ENCODE measurements at regions not wholly inside any gene's neighbourhood (a gene's known extent, or its start where the extent isn't known, plus 50 kb on each side); places are given as distances from the start of the nearest gene placed in this dataset.

DNA sequence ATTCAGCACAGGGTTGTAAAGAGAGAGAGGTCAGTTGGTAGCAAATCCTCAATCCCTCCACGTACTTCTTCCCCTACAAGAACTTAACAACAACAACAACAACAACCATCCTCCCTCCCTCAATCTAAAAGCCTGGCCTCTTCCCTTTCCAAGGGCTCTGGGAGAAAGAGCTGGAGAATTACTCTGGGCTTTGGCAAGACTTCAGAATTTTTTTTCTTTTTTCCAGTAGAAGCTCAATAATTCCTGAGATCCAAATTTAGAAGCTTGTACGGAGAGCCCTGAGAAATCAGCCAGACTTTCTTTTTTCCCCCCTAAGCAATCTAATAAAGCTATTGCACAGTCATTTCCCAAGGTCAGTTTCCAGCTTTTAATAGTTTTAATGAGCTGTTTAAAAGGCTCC lies 95.8 kb upstream of the CACNA2D3 start:
- Mint-ChIP-seq H3K27me3 (peaks cover 5 to 8% of the 10 kb centered on the region in 2 donors), H3K4me1 (no peaks in the 10 kb centered on the region), H3K27ac (no peak overlapping the region), H3K9me3 (peaks cover 0 to 5% (median 0%) of the 10 kb centered on the region in 8 donors), H3K36me3 (no peaks in the 10 kb centered on the region), H3K4me3 (no peak overlapping the region)
- ChIA-PET CTCF (ENCODE audit: partially characterized antibody) (no interaction called here), POLR2A (ENCODE audit: partially characterized antibody) (no interaction called here)
- no peak overlapping the region for H3K27ac ChIP-seq (ENCODE audit: low read depth, low read length)
- DNase-seq, result no peak
- H3K27me3 ChIP-seq (ENCODE audit: insufficient read depth, low read length), result no peaks in the 10 kb centered on the region
- no peaks in the 10 kb centered on the region for H3K36me3 ChIP-seq (ENCODE audit: insufficient read depth, low read length)
- H3K4me3 ChIP-seq (ENCODE audit: low read length in 2 of 2), result no peak overlapping the region
- H3K9me3 ChIP-seq (ENCODE audit: control insufficient read depth in 1 of 2, low read length in 2 of 2), result no peaks in the 10 kb centered on the region
- no peaks in the 10 kb centered on the region for H3K4me1 ChIP-seq (ENCODE audit: insufficient read depth, low read length)
- intact Hi-C loops (cut with micrococcal nuclease), result no loop called here

DNA sequence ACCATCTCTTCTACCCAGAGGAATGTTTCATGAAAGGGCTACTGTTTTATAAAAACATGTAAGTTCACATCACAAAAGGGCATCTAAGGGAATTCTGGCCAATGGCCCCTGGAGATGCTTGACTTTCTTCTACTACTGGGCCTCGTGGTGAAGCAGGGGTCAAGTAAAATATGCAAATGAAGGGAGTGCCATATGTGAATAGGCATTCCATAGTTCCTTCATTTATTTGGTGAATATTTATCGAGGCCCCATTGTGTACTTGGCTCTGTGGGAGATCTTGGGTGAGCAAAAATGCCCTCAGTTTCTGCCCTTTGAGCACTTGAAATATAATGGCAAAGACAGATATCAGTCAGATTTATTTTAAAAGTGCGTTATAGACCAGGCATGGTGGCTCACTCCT lies 101.3 kb upstream of the CACNA2D3 start:
- H3K27me3 Mint-ChIP-seq, result peaks cover 7 to 8% of the 10 kb centered on the region in 2 donors
- CTCF ChIA-PET (ENCODE audit: partially characterized antibody), result no interaction called here
- no peak for DNase-seq
- H3K27ac Mint-ChIP-seq, result no peak overlapping the region
- H3K27ac ChIP-seq (ENCODE audit: low read depth, low read length), result no peak overlapping the region
- no peak overlapping the region for H3K4me3 ChIP-seq (ENCODE audit: low read length in 2 of 2)
- no peaks in the 10 kb centered on the region for H3K9me3 ChIP-seq (ENCODE audit: control insufficient read depth in 1 of 2, low read length in 2 of 2)
- no peak overlapping the region for H3K4me3 Mint-ChIP-seq
- H3K9me3 Mint-ChIP-seq, result peaks cover 0 to 21% (median 8%) of the 10 kb centered on the region in 8 donors
- H3K4me1 Mint-ChIP-seq, result no peaks in the 10 kb centered on the region
- no peaks in the 10 kb centered on the region for H3K27me3 ChIP-seq (ENCODE audit: insufficient read depth, low read length)
- intact Hi-C loops (cut with micrococcal nuclease), result no loop called here
- no peaks in the 10 kb centered on the region for H3K36me3 ChIP-seq (ENCODE audit: insufficient read depth, low read length)
- no peaks in the 10 kb centered on the region for H3K36me3 Mint-ChIP-seq
- H3K4me1 ChIP-seq (ENCODE audit: insufficient read depth, low read length), result no peaks in the 10 kb centered on the region
- POLR2A ChIA-PET (ENCODE audit: partially characterized antibody), result no interaction called here

DNA sequence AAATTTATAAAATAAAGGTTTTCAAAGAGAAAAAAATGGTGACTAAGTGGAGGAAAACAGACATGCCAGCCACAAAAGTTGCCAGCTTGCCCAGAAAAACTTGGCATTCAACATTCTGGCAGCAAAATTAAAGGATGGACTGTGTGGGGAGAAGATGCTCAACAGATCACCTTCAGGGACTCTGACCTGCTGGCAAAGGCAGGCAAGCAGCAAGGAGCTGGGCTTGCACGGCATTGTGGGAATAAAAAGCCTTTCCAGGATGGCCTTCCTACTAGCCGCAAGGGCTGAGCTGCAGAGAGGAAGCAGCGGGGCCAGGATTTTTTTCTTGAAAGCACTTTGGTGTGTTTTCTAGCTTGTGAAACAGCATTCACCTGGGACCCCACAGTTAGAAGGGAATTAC lies 101.9 kb upstream of the CACNA2D3 start:
- no peak overlapping the region for H3K27ac Mint-ChIP-seq
- no peaks in the 10 kb centered on the region for H3K4me1 Mint-ChIP-seq
- CTCF ChIA-PET (ENCODE audit: partially characterized antibody), result no interaction called here
- no peaks in the 10 kb centered on the region for H3K4me1 ChIP-seq (ENCODE audit: insufficient read depth, low read length)
- H3K4me3 ChIP-seq (ENCODE audit: low read length in 2 of 2), result no peak overlapping the region
- no peaks in the 10 kb centered on the region for H3K9me3 ChIP-seq (ENCODE audit: control insufficient read depth in 1 of 2, low read length in 2 of 2)
- peaks cover 0 to 21% (median 10%) of the 10 kb centered on the region in 8 donors for H3K9me3 Mint-ChIP-seq
- peaks cover 8 to 9% of the 10 kb centered on the region in 2 donors for H3K27me3 Mint-ChIP-seq
- no peaks in the 10 kb centered on the region for H3K27me3 ChIP-seq (ENCODE audit: insufficient read depth, low read length)
- H3K27ac ChIP-seq (ENCODE audit: low read depth, low read length), result no peak overlapping the region
- no peak for DNase-seq
- H3K4me3 Mint-ChIP-seq, result no peak overlapping the region
- no peaks in the 10 kb centered on the region for H3K36me3 ChIP-seq (ENCODE audit: insufficient read depth, low read length)
- POLR2A ChIA-PET (ENCODE audit: partially characterized antibody), result no interaction called here
- H3K36me3 Mint-ChIP-seq, result no peaks in the 10 kb centered on the region
- intact Hi-C loops (cut with micrococcal nuclease), result no loop called here

DNA sequence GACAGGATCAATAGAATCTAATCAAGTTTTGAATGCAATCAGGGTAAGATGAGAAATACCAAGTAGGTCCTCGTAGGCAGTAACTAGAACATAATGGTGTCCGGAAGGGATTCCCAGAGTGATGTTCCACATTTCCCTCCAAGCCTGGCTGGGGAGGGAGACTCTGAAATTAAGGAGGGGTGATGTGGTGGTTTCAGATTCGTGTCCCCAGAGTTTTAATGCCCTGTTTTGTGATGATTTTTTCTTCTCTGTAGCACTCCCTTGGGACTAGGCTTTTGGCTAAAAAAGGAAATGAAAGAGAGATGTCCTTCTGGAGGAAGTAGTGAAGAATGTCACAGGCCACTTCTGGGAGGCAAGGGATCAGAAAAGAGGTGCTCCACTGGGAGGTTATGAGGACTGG lies 108.3 kb upstream of the CACNA2D3 start:
- Histone ChIP-seq H3K27me3 (ENCODE audit: insufficient read depth, low read length) (no peaks in the 10 kb centered on the region), H3K4me3 (ENCODE audit: low read length in 2 of 2) (no peak overlapping the region), H3K27ac (ENCODE audit: low read depth, low read length) (no peak overlapping the region), H3K36me3 (ENCODE audit: insufficient read depth, low read length) (no peaks in the 10 kb centered on the region), H3K9me3 (ENCODE audit: control insufficient read depth in 1 of 2, low read length in 2 of 2) (no peaks in the 10 kb centered on the region), H3K4me1 (ENCODE audit: insufficient read depth, low read length) (no peaks in the 10 kb centered on the region)
- DNase-seq, result no peak
- ChIA-PET POLR2A (ENCODE audit: partially characterized antibody) (no interaction called here), CTCF (ENCODE audit: partially characterized antibody) (no interaction called here)
- Mint-ChIP-seq H3K27me3 (peaks cover 0 to 3% of the 10 kb centered on the region in 2 donors), H3K4me3 (no peak overlapping the region), H3K36me3 (no peaks in the 10 kb centered on the region), H3K9me3 (peaks cover 0 to 16% (median 7%) of the 10 kb centered on the region in 8 donors), H3K27ac (peak overlapping the region in 1 of 7 donors; percentile 17), H3K4me1 (no peaks in the 10 kb centered on the region)
- intact Hi-C loops (cut with micrococcal nuclease), result no loop called here

DNA sequence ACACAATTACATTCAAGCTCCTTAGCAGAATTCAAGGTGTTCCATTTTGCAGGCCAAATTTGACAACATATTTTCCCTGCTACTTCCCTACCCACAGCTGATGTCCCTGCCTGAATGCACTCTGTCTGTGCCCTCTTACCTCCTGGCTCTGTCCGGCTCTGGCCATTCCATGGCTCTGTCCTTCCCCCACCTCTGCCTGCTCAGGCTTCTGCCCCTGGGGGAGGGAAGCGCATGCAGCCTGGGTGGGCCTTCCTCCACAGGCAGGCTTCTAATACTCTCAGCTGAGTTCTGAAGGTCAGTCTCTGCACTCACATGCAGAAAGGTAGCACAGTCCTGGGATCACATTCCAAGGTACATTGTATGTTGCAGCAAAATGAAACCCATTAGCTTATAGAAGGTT lies 113.6 kb upstream of the CACNA2D3 start:
- Mint-ChIP-seq H3K36me3 (no peaks in the 10 kb centered on the region), H3K4me3 (no peak overlapping the region), H3K27me3 (peaks cover 2 to 3% of the 10 kb centered on the region in 2 donors), H3K27ac (peak overlapping the region in 1 of 7 donors; percentile 16), H3K9me3 (peaks cover 0 to 7% (median 0%) of the 10 kb centered on the region in 8 donors), H3K4me1 (no peaks in the 10 kb centered on the region)
- POLR2A ChIA-PET (ENCODE audit: partially characterized antibody), result no interaction called here
- no peaks in the 10 kb centered on the region for H3K4me1 ChIP-seq (ENCODE audit: insufficient read depth, low read length)
- H3K27ac ChIP-seq (ENCODE audit: low read depth, low read length), result no peak overlapping the region
- CTCF ChIA-PET (ENCODE audit: partially characterized antibody), result no interaction called here
- no peak overlapping the region for H3K4me3 ChIP-seq (ENCODE audit: low read length in 2 of 2)
- H3K36me3 ChIP-seq (ENCODE audit: insufficient read depth, low read length), result no peaks in the 10 kb centered on the region
- DNase-seq, result no peak
- H3K27me3 ChIP-seq (ENCODE audit: insufficient read depth, low read length), result no peaks in the 10 kb centered on the region
- intact Hi-C loops (cut with micrococcal nuclease), result no loop called here
- H3K9me3 ChIP-seq (ENCODE audit: control insufficient read depth in 1 of 2, low read length in 2 of 2), result no peaks in the 10 kb centered on the region

DNA sequence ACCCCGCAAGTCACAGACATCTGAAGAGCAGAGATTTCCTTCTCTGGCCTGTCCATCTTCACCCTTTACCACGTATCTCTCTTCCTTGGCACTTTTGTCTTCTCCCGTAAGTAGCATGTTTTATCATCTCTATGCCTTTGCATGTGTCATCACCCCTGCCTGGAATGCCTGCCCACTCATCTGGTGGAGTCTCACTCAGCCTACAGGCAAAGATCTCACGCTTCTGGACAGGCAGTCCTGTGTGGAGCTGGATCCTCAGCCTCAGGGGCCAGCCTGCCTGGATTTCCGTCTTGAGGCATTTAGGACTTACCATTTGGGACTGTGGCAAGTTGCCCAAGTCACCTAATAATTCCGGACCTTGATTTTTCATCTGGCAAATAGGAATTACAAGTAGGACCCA lies 114.3 kb upstream of the CACNA2D3 start:
- H3K4me1 ChIP-seq (ENCODE audit: insufficient read depth, low read length), result no peaks in the 10 kb centered on the region
- H3K27me3 ChIP-seq (ENCODE audit: insufficient read depth, low read length), result no peaks in the 10 kb centered on the region
- H3K36me3 ChIP-seq (ENCODE audit: insufficient read depth, low read length), result no peaks in the 10 kb centered on the region
- Mint-ChIP-seq H3K36me3 (no peaks in the 10 kb centered on the region), H3K27me3 (peaks cover 2 to 3% of the 10 kb centered on the region in 2 donors), H3K4me1 (no peaks in the 10 kb centered on the region), H3K9me3 (peaks cover 0 to 6% (median 0%) of the 10 kb centered on the region in 8 donors), H3K4me3 (no peak overlapping the region), H3K27ac (no peak overlapping the region)
- no peak overlapping the region for H3K4me3 ChIP-seq (ENCODE audit: low read length in 2 of 2)
- POLR2A ChIA-PET (ENCODE audit: partially characterized antibody), result no interaction called here
- H3K27ac ChIP-seq (ENCODE audit: low read depth, low read length), result no peak overlapping the region
- CTCF ChIA-PET (ENCODE audit: partially characterized antibody), result no interaction called here
- intact Hi-C loops (cut with micrococcal nuclease), result no loop called here
- H3K9me3 ChIP-seq (ENCODE audit: control insufficient read depth in 1 of 2, low read length in 2 of 2), result no peaks in the 10 kb centered on the region
- DNase-seq, result no peak

DNA sequence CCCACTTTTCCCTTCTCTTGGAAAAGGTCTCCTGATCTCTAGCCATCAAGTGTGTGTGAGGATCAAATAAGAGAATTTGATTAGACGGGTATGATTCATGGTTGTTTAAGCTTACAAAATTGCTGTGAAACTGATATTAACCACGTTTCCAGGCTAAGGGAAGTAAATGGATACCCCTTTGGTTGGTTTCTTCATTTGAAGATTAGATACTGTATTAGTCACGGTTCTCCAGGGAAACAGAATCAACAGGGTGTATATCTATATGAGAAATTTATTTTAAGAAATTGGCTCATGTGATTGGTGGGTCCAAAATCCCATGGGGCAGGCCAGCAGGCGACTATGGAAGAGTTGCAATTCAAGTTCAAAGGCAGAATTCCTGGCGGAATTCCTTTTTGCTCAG lies 112.7 kb upstream of the SELENOK start:
- H3K4me1 Mint-ChIP-seq, result no peaks in the 10 kb centered on the region
- DNase-seq, result no peak
- CTCF ChIA-PET (ENCODE audit: partially characterized antibody), result no interaction called here

DNA sequence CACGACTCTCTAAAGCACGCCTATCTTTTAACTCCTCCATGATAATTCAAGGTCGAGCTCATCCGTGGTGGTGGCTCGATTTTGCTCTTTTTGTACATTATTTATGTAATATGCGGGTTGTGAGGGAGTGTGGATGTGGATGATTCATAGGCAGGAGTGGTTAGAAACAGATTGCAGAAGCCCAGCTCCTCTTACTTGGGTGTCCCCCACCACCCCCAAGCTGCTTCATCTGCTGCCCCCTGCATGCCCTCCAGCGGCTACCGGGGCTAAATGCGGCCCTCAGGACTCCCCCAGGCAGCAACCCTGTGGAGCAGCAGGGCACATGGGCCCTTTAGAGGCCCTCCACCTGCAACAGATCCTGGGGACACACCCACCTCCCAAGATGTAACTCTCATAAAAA lies 111.5 kb upstream of the SELENOK start:
- H3K27me3 ChIP-seq (ENCODE audit: insufficient read depth, low read length), result no peaks in the 10 kb centered on the region
- DNase-seq, result no peak
- no peaks in the 10 kb centered on the region for H3K27me3 Mint-ChIP-seq
- no peaks in the 10 kb centered on the region for H3K36me3 Mint-ChIP-seq
- intact Hi-C loops (cut with micrococcal nuclease), result no loop called here
- no peaks in the 10 kb centered on the region for H3K9me3 ChIP-seq (ENCODE audit: control insufficient read depth in 1 of 2, low read length in 2 of 2)
- no peak overlapping the region for H3K27ac ChIP-seq (ENCODE audit: low read depth, low read length)
- H3K27ac Mint-ChIP-seq, result no peak overlapping the region
- no peaks in the 10 kb centered on the region for H3K4me1 ChIP-seq (ENCODE audit: insufficient read depth, low read length)
- no peaks in the 10 kb centered on the region for H3K4me1 Mint-ChIP-seq
- no peak overlapping the region for H3K4me3 Mint-ChIP-seq
- H3K4me3 ChIP-seq (ENCODE audit: low read length in 2 of 2), result no peak overlapping the region
- ChIA-PET CTCF (ENCODE audit: partially characterized antibody) (no interaction called here), POLR2A (ENCODE audit: partially characterized antibody) (no interaction called here)
- H3K36me3 ChIP-seq (ENCODE audit: insufficient read depth, low read length), result no peaks in the 10 kb centered on the region
- peaks cover 0 to 6% (median 0%) of the 10 kb centered on the region in 8 donors for H3K9me3 Mint-ChIP-seq

More for the DNA sequence above, 112.7 kb upstream of the SELENOK start:
- Mint-ChIP-seq H3K27me3 (peaks cover 2 to 3% of the 10 kb centered on the region in 2 donors), H3K36me3 (no peaks in the 10 kb centered on the region), H3K4me3 (no peak overlapping the region), H3K9me3 (peaks cover 0 to 6% (median 0%) of the 10 kb centered on the region in 8 donors), H3K27ac (no peak overlapping the region)
- no peak overlapping the region for H3K27ac ChIP-seq (ENCODE audit: low read depth, low read length)
- H3K9me3 ChIP-seq (ENCODE audit: control insufficient read depth in 1 of 2, low read length in 2 of 2), result no peaks in the 10 kb centered on the region
- POLR2A ChIA-PET (ENCODE audit: partially characterized antibody), result no interaction called here
- no peak overlapping the region for H3K4me3 ChIP-seq (ENCODE audit: low read length in 2 of 2)
- no peaks in the 10 kb centered on the region for H3K4me1 ChIP-seq (ENCODE audit: insufficient read depth, low read length)
- no peaks in the 10 kb centered on the region for H3K27me3 ChIP-seq (ENCODE audit: insufficient read depth, low read length)
- no peaks in the 10 kb centered on the region for H3K36me3 ChIP-seq (ENCODE audit: insufficient read depth, low read length)
- intact Hi-C loops (cut with micrococcal nuclease), result no loop called here

All from CD4-positive, alpha-beta memory T cell (primary cell).